GM21717 (cell line): ENCODE measurements at regions not wholly inside any gene's neighbourhood (a gene's known extent, or its start where the extent isn't known, plus 50 kb on each side); places are given as distances from the start of the nearest gene placed in this dataset.

ENCODE experiments used
- ATAC-seq: cut with Tn5 transposase; IDR thresholded peaks from one replicate; pipeline ENCODE4 v1.9.1; 2021; ENCODE audit warnings: mild to moderate bottlenecking, moderate library complexity; ENCODE audit not compliant: unreplicated experiment

- no peak for ATAC-seq
Measured at GRCh38 chr10:131683281-131683861, 217.4 kb upstream of the PPP2R2D start.

- no peak for ATAC-seq
Measured at GRCh38 chr10:131683941-131684340, 216.9 kb upstream of the PPP2R2D start.

- no peak for ATAC-seq
Measured at GRCh38 chr10:131685007-131685406, 215.8 kb upstream of the PPP2R2D start.

- no peak for ATAC-seq
Measured at GRCh38 chr10:131685576-131685975, 215.2 kb upstream of the PPP2R2D start.

GRCh38 chr10:131686781-131687420 is 213.9 kb upstream of the PPP2R2D start:
- ATAC-seq: no peak

GRCh38 chr10:131688304-131688703 is 212.5 kb upstream of the PPP2R2D start:
- no peak for ATAC-seq

GRCh38 chr10:131689016-131689415 is 211.8 kb upstream of the PPP2R2D start:
- no peak for ATAC-seq

- no peak for ATAC-seq
Measured at GRCh38 chr10:131689486-131689885, 211.3 kb upstream of the PPP2R2D start.

GRCh38 chr10:131689954-131690757 is 210.7 kb upstream of the PPP2R2D start:
- ATAC-seq: no peak

- ATAC-seq: no peak
Measured at GRCh38 chr10:131690805-131691239, 210.0 kb upstream of the PPP2R2D start.

- ATAC-seq: no peak
Measured at GRCh38 chr10:131691481-131692090, 209.2 kb upstream of the PPP2R2D start.

GRCh38 chr10:131692176-131692575 is 208.6 kb upstream of the PPP2R2D start:
- ATAC-seq: no peak

GRCh38 chr10:131692686-131693334 is 208.0 kb upstream of the PPP2R2D start:
- ATAC-seq: no peak

GRCh38 chr10:131693766-131694165 is 207.0 kb upstream of the PPP2R2D start:
- no peak for ATAC-seq

- ATAC-seq: no peak
Measured at GRCh38 chr10:131694168-131694780, 206.5 kb upstream of the PPP2R2D start.

GRCh38 chr10:131694781-131695495 is 205.9 kb upstream of the PPP2R2D start:
- no peak for ATAC-seq

- no peak for ATAC-seq
Measured at GRCh38 chr10:131695496-131696165, 205.2 kb upstream of the PPP2R2D start.

- ATAC-seq: no peak
Measured at GRCh38 chr10:131697476-131698128, 203.2 kb upstream of the PPP2R2D start.

GRCh38 chr10:131698232-131698631 is 202.6 kb upstream of the PPP2R2D start:
- ATAC-seq: no peak
